HepG2 (cell line): ENCODE measurements at regions not wholly inside any gene's neighbourhood (a gene's known extent, or its start where the extent isn't known, plus 50 kb on each side); places are given as distances from the start of the nearest gene placed in this dataset.

Experiments used
- ATAC-seq: fragments of 200-7000 bp; cut with Tn5 transposase; 3 replicates; pipeline ENCODE4 v1.9.1; 2020; ENCODE audit warnings: mild to moderate bottlenecking, moderate library complexity
- BruUV-seq: library from RNA; stranded (reverse); fragments of 400-500 nt; replicated peaks from 2 replicates; lab custom pipeline; 2021; lab: Mats Ljungman, UMichigan
- CTCF ChIA-PET: fragments of 300-600 bp; formaldehyde crosslinking; extraction: SDS; loops from one replicate; lab custom pipeline; 2021; ENCODE audit warnings: low total read pairs, inconsistent platforms, low intra/inter-chr PET ratio; lab: Yijun Ruan, JAX
- POLR2A ChIA-PET: fragments of 350-600 bp; sonication (Branson Sonifier 250); formaldehyde crosslinking; loops from one replicate; lab custom pipeline; 2020; ENCODE audit warnings: antibody characterized with exemption, inconsistent platforms; lab: Yijun Ruan, JAX
- DNase-seq: peaks from one replicate; pipeline ENCODE4 v3.0.0-alpha.2; 2015; ENCODE audit warnings: low spot score
- FAIRE-seq: peaks from 3 replicates; lab custom pipeline; 2011; peaks lifted over from hg19 to GRCh38; lab: Jason Lieb, UNC
- H2AFZ ChIP-seq: one replicate; pipeline ENCODE4 v1.6.1; 2011; ENCODE audit warnings: low read length, inconsistent platforms
- H3K27ac ChIP-seq: fragments of 300-600 bp; 3 replicates; pipeline ENCODE4 v1.8.0; 2011; ENCODE audit warnings: mixed run types, mild to moderate bottlenecking, mixed read lengths, low read length, inconsistent platforms; ENCODE audit not compliant: insufficient read depth; ENCODE audit errors: extremely low read length
- H3K27me3 ChIP-seq, 2 experiments: fragments of 200-600 bp in 1 of 2; 2 replicates in 1 of 2; 3 replicates in 1 of 2; pipeline versions ENCODE4 v1.6.0 to v1.8.0; 2011; ENCODE audit warnings: low read length in 2 of 2, mild to moderate bottlenecking in 2 of 2, moderate library complexity in 2 of 2, inconsistent platforms in 1 of 2; ENCODE audit not compliant: insufficient read depth in 2 of 2, control insufficient read depth in 1 of 2
- H3K36me3 ChIP-seq, 2 experiments: fragments of 200-600 bp in 1 of 2; replicated peaks in 1 of 2; 2 replicates in 1 of 2; 3 replicates in 1 of 2; pipeline versions ENCODE4 v1.5.1 to v1.8.0; 2011; ENCODE audit warnings: low read length in 2 of 2, inconsistent platforms in 1 of 2; ENCODE audit not compliant: insufficient read depth in 2 of 2, control insufficient read depth in 1 of 2
- H3K4me1 ChIP-seq: 2 replicates; pipeline ENCODE4 v1.5.1; 2012; ENCODE audit warnings: low read length, inconsistent platforms; ENCODE audit not compliant: insufficient read depth
- H3K4me2 ChIP-seq: 2 replicates; pipeline ENCODE4 v1.6.0; 2011; ENCODE audit warnings: low read depth, low read length, inconsistent platforms
- H3K4me3 ChIP-seq, 3 experiments: fragments of 200-600 bp in 1 of 3; sonication (generic), shearing (Covaris generic) in 1 of 3; replicated peaks in 1 of 3; 2 replicates each; pipeline ENCODE4 v1.5.1; 2011 to 2016; ENCODE audit warnings: low read length in 3 of 3, inconsistent platforms in 2 of 3, low read depth in 2 of 3, mild to moderate bottlenecking in 2 of 3, control low read depth in 1 of 3, mixed read lengths in 1 of 3; ENCODE audit not compliant: insufficient read depth in 1 of 3
- H3K79me2 ChIP-seq: one replicate; pipeline ENCODE4 v1.6.1; 2011; ENCODE audit warnings: low read length, inconsistent platforms; ENCODE audit not compliant: insufficient read depth
- H3K9ac ChIP-seq: 2 replicates; pipeline ENCODE4 v1.6.0; 2011; ENCODE audit warnings: mild to moderate bottlenecking, low read depth, low read length, inconsistent platforms; ENCODE audit not compliant: insufficient read depth
- H3K9me3 ChIP-seq: 2 replicates; pipeline ENCODE4 v1.5.1; 2012; ENCODE audit warnings: mild to moderate bottlenecking, low read length
- H4K20me1 ChIP-seq: 2 replicates; pipeline ENCODE4 v1.6.0; 2011; ENCODE audit warnings: inconsistent platforms, mild to moderate bottlenecking, low read length, moderate library complexity; ENCODE audit not compliant: insufficient read depth
- ELF1 ChIP-seq: sonication (generic); formaldehyde crosslinking; IDR thresholded peaks from 2 replicates; pipeline ENCODE4 v1.4.0; 2020; ENCODE audit warnings: missing genetic modification reagents
- HDAC2 ChIP-seq: sonication (generic); formaldehyde crosslinking; IDR thresholded peaks from 2 replicates; pipeline ENCODE4 v1.4.0; 2020; ENCODE audit warnings: missing genetic modification reagents
- HOXA5 ChIP-seq: sonication (generic); formaldehyde crosslinking; IDR thresholded peaks from 2 replicates; pipeline ENCODE4 v1.4.0; 2020; ENCODE audit warnings: missing genetic modification reagents
- KAT7 ChIP-seq: IDR thresholded peaks from 2 replicates; pipeline ENCODE4 v1.6.1; 2018; ENCODE audit warnings: borderline replicate concordance, missing compliant biosample characterization
- MTA3 ChIP-seq: sonication (generic); formaldehyde crosslinking; IDR thresholded peaks from 2 replicates; pipeline ENCODE4 v1.4.0; 2020; ENCODE audit warnings: missing genetic modification reagents
- MYC ChIP-seq: sonication (generic); formaldehyde crosslinking; IDR thresholded peaks from 2 replicates; pipeline ENCODE4 v1.9.0; 2021; ENCODE audit warnings: missing genetic modification reagents, borderline replicate concordance
- REPIN1 ChIP-seq: sonication (generic); formaldehyde crosslinking; IDR thresholded peaks from 2 replicates; pipeline ENCODE4 v1.8.0; 2022; ENCODE audit warnings: missing genetic modification reagents, low read depth, mild to moderate bottlenecking, borderline replicate concordance
- SMAD9 ChIP-seq: sonication (generic); formaldehyde crosslinking; IDR thresholded peaks from 2 replicates; pipeline ENCODE4 v1.5.1; 2020; ENCODE audit warnings: mild to moderate bottlenecking, missing genetic modification reagents
- SP5 ChIP-seq: IDR thresholded peaks from 2 replicates; pipeline ENCODE4 v1.6.1; 2016; ENCODE audit warnings: low read depth, borderline replicate concordance
- ZNF3 ChIP-seq: IDR thresholded peaks from 2 replicates; pipeline ENCODE4 v1.7.0; 2017; ENCODE audit warnings: inconsistent platforms
- ZNF564 ChIP-seq: sonication (generic); formaldehyde crosslinking; IDR thresholded peaks from 2 replicates; pipeline ENCODE4 v1.8.1; 2023; ENCODE audit warnings: mild to moderate bottlenecking, missing genetic modification reagents
- ZNF772 ChIP-seq: sonication (generic); formaldehyde crosslinking; IDR thresholded peaks from 2 replicates; pipeline ENCODE4 v1.5.0; 2020; ENCODE audit warnings: mild to moderate bottlenecking, missing genetic modification reagents
- ZSCAN29 ChIP-seq: sonication (generic); formaldehyde crosslinking; conservative IDR thresholded peaks from 2 replicates; pipeline ENCODE4 v1.4.0; 2020; ENCODE audit warnings: mild to moderate bottlenecking, missing genetic modification reagents
- WGBS: methylation state at CpG from one replicate; pipeline ENCODE4 v1.1.6; 2017; ENCODE audit warnings: low lambda C conversion rate; 5-methylcytosine and 5-hydroxymethylcytosine counted together
- in situ Hi-C: cut with HindIII; loops from 2 replicates; pipeline ENCODE4 v1.10.0; 2017; ENCODE audit warnings: low pct_unique_long_range_greater_than_20kb; ENCODE audit not compliant: extremely low pct_ligation_motif_present
- intact Hi-C: fragments of 100-400 bp; cut with micrococcal nuclease; formaldehyde crosslinking; loops from one replicate; pipeline ENCODE4 v1.10.0; 2022; ENCODE audit not compliant: unreplicated experiment
- TF ChIP-seq, protein P1 (sequence below): sonication (generic); formaldehyde crosslinking; IDR thresholded peaks from 2 replicates; pipeline ENCODE4 v1.5.0; 2020; ENCODE audit warnings: missing genetic modification reagents, mild to moderate bottlenecking, borderline replicate concordance

GRCh38 chr10:130394832-130395231, 258.6 kb downstream of the GLRX3 start:
- TF ChIP-seq, protein P1, sequence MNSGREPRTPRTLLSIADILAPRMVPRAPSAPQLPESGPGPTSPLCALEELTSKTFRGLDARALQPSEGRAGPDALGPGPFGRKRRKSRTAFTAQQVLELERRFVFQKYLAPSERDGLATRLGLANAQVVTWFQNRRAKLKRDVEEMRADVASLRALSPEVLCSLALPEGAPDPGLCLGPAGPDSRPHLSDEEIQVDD (CRISPR knock-in tag): no peak
- TF ChIP-seq ELF1: no peak
- no peak for TF ChIP-seq KAT7 (CRISPR knock-in tag)
- no peak for TF ChIP-seq MYC (CRISPR knock-in tag)
- TF ChIP-seq ZNF3 (CRISPR knock-in tag): no peak
- no peak for TF ChIP-seq ZNF772 (CRISPR knock-in tag)
- TF ChIP-seq SP5 (CRISPR knock-in tag): no peak
- no peak for TF ChIP-seq SMAD9
- no peak for TF ChIP-seq HDAC2 (CRISPR knock-in tag)
- TF ChIP-seq MTA3 (CRISPR knock-in tag): no peak
- TF ChIP-seq ZNF564 (CRISPR knock-in tag): no peak
- TF ChIP-seq HOXA5 (CRISPR knock-in tag): no peak
- no peak for TF ChIP-seq REPIN1 (CRISPR knock-in tag)
- TF ChIP-seq ZSCAN29 (CRISPR knock-in tag): no peak
- Histone ChIP-seq H3K79me2 (no peaks in the 10 kb centered on the region), H3K27ac (no peak overlapping the region), H3K4me2 (no peak overlapping the region), H3K4me3 (no peak overlapping the region), H3K9me3 (peaks cover 67% of the 10 kb centered on the region), H3K27me3 (no peaks in the 10 kb centered on the region), H3K36me3 (no peaks in the 10 kb centered on the region), H3K9ac (no peak overlapping the region), H4K20me1 (no peaks in the 10 kb centered on the region), H3K4me1 (no peaks in the 10 kb centered on the region), H2AFZ (no peak overlapping the region)
- DNase-seq: no peak
- FAIRE-seq: no peak
- BruUV-seq: no TSS peak
- ChIA-PET CTCF (no interaction called here), POLR2A (no interaction called here)
- intact Hi-C loops (no loop called here), in situ Hi-C loops (no loop called here)
- no peak for ATAC-seq
- WGBS: 2% methylated on average over 4 of the region's 7 CpGs
